ENCODE measurements at regions not wholly inside any gene's neighbourhood (a gene's known extent, or its start where the extent isn't known, plus 50 kb on each side); places are given as distances from the start of the nearest gene placed in this dataset.

GRCh38 chr2:6010163-6010562 lies 318.0 kb downstream of the SOX11 start:
- TF ChIP-seq, protein P1, sequence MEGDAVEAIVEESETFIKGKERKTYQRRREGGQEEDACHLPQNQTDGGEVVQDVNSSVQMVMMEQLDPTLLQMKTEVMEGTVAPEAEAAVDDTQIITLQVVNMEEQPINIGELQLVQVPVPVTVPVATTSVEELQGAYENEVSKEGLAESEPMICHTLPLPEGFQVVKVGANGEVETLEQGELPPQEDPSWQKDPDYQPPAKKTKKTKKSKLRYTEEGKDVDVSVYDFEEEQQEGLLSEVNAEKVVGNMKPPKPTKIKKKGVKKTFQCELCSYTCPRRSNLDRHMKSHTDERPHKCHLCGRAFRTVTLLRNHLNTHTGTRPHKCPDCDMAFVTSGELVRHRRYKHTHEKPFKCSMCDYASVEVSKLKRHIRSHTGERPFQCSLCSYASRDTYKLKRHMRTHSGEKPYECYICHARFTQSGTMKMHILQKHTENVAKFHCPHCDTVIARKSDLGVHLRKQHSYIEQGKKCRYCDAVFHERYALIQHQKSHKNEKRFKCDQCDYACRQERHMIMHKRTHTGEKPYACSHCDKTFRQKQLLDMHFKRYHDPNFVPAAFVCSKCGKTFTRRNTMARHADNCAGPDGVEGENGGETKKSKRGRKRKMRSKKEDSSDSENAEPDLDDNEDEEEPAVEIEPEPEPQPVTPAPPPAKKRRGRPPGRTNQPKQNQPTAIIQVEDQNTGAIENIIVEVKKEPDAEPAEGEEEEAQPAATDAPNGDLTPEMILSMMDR (conservative IDR thresholded peaks at IDR 0.05), result no peak
- no peak for TF ChIP-seq ZFX (IDR thresholded peaks at IDR 0.05)
